ENCODE measurements at regions not wholly inside any gene's neighbourhood (a gene's known extent, or its start where the extent isn't known, plus 50 kb on each side); places are given as distances from the start of the nearest gene placed in this dataset.
"Not testable (repeated sequence)": the region's sequence is repeated elsewhere in the genome, so short reads cannot be mapped to it uniquely, and the experiment has no call there.

DNA sequence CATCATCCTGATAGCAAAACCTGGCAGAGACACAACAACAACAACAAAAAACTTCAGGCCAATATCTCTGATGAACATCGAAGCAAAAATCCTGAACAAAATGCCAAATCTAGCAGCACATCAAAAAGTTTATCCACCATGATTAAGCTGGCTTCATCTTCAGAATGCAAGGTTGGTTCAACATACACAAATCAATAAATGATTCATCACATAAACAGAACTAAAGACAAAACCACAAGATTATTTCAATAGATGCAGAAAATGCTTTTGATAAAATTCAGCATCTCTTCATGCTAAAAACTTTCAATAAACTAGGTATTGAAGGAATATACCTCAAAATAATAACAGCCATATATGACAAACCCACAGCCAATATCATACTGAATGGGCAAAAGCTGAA, 109.2 kb downstream of the NR4A2 start:
- not testable (repeated sequence) for TF ChIP-seq POLR2A, POLR2AphosphoS5, EP300 (IDR thresholded peaks at IDR 0.05)
- TF ChIP-seq, protein P1, sequence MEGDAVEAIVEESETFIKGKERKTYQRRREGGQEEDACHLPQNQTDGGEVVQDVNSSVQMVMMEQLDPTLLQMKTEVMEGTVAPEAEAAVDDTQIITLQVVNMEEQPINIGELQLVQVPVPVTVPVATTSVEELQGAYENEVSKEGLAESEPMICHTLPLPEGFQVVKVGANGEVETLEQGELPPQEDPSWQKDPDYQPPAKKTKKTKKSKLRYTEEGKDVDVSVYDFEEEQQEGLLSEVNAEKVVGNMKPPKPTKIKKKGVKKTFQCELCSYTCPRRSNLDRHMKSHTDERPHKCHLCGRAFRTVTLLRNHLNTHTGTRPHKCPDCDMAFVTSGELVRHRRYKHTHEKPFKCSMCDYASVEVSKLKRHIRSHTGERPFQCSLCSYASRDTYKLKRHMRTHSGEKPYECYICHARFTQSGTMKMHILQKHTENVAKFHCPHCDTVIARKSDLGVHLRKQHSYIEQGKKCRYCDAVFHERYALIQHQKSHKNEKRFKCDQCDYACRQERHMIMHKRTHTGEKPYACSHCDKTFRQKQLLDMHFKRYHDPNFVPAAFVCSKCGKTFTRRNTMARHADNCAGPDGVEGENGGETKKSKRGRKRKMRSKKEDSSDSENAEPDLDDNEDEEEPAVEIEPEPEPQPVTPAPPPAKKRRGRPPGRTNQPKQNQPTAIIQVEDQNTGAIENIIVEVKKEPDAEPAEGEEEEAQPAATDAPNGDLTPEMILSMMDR (IDR thresholded peaks at IDR 0.05): not testable (repeated sequence)

Data from sigmoid colon (tissue), 4 donors.